Bronchial epithelial cell (primary cell): ENCODE measurements at regions not wholly inside any gene's neighbourhood (a gene's known extent, or its start where the extent isn't known, plus 50 kb on each side); places are given as distances from the start of the nearest gene placed in this dataset.
"Not testable (repeated sequence)": the region's sequence is repeated elsewhere in the genome, so short reads cannot be mapped to it uniquely, and the experiment has no call there.

Experiments
- DNase-seq: peaks from one replicate; pipeline ENCODE4 v3.0.0-alpha.2; 2010; ENCODE audit warnings: low read depth
- FAIRE-seq: peaks from 2 replicates; lab custom pipeline; 2011; peaks lifted over from hg19 to GRCh38; lab: Jason Lieb, UNC
- H3K27me3 ChIP-seq: 2 replicates; pipeline ENCODE4 v1.5.1; 2011; ENCODE audit warnings: low read length; ENCODE audit not compliant: control insufficient read depth, insufficient read depth
- H3K36me3 ChIP-seq: 2 replicates; pipeline ENCODE4 v1.5.1; 2011; ENCODE audit warnings: low read length; ENCODE audit not compliant: control insufficient read depth, insufficient read depth
- H3K4me3 ChIP-seq: 2 replicates; pipeline ENCODE4 v1.5.1; 2011; ENCODE audit warnings: mild to moderate bottlenecking, low read depth, low read length, control low read depth
- TF ChIP-seq, protein P1 (sequence below): IDR thresholded peaks from 2 replicates; pipeline ENCODE4 v1.5.1; 2011; ENCODE audit warnings: mild to moderate bottlenecking, moderate library complexity, low read length, control low read depth, inconsistent platforms; ENCODE audit not compliant: insufficient read depth, severe bottlenecking

- DNase-seq (no peak), FAIRE-seq (no peak)
- H3K4me3 ChIP-seq: no peak overlapping the region
- no peaks in the 10 kb centered on the region for H3K27me3 ChIP-seq
- TF ChIP-seq, protein P1, sequence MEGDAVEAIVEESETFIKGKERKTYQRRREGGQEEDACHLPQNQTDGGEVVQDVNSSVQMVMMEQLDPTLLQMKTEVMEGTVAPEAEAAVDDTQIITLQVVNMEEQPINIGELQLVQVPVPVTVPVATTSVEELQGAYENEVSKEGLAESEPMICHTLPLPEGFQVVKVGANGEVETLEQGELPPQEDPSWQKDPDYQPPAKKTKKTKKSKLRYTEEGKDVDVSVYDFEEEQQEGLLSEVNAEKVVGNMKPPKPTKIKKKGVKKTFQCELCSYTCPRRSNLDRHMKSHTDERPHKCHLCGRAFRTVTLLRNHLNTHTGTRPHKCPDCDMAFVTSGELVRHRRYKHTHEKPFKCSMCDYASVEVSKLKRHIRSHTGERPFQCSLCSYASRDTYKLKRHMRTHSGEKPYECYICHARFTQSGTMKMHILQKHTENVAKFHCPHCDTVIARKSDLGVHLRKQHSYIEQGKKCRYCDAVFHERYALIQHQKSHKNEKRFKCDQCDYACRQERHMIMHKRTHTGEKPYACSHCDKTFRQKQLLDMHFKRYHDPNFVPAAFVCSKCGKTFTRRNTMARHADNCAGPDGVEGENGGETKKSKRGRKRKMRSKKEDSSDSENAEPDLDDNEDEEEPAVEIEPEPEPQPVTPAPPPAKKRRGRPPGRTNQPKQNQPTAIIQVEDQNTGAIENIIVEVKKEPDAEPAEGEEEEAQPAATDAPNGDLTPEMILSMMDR: no peak
- no peaks in the 10 kb centered on the region for H3K36me3 ChIP-seq
Measured at GRCh38 chr2:15823459-15824396, 116.6 kb upstream of the MYCN start.

DNA sequence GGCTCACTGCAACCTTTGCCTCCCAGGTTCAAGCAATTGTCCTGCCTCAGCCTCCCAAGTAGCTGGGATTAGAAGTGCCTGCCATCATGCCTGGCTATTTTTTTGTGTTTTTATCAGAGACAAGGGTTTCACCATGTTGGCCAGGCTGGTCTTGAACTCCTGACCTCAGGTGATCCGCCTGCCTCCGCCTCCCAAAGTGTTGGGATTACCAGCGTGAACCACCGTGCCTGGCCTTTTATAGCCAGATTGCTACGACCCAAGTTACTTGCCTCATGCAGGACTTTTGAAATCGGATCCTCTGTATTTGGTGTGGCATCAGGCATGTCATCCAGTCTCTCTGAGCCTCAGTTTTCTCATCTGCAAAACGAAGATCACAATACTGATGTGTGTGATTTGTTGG, 115.9 kb upstream of the MYCN start:
- H3K36me3 ChIP-seq, H3K27me3 ChIP-seq, DNase-seq, FAIRE-seq, H3K4me3 ChIP-seq: not testable (repeated sequence)

- H3K36me3 ChIP-seq: no peaks in the 10 kb centered on the region
- DNase-seq: no peak
- TF ChIP-seq, protein P1: no peak
- H3K27me3 ChIP-seq: no peaks in the 10 kb centered on the region
- FAIRE-seq: peak; percentile 68
- no peak overlapping the region for H3K4me3 ChIP-seq
Measured at GRCh38 chr2:15825276-15825980, 114.9 kb upstream of the MYCN start.

- no peaks in the 10 kb centered on the region for H3K36me3 ChIP-seq
- H3K27me3 ChIP-seq: no peaks in the 10 kb centered on the region
- TF ChIP-seq, protein P1: no peak
- H3K4me3 ChIP-seq: no peak overlapping the region
- no peak for FAIRE-seq
- peak; percentile 11 for DNase-seq
Measured at GRCh38 chr2:15826273-15826717, 114.1 kb upstream of the MYCN start.

DNA sequence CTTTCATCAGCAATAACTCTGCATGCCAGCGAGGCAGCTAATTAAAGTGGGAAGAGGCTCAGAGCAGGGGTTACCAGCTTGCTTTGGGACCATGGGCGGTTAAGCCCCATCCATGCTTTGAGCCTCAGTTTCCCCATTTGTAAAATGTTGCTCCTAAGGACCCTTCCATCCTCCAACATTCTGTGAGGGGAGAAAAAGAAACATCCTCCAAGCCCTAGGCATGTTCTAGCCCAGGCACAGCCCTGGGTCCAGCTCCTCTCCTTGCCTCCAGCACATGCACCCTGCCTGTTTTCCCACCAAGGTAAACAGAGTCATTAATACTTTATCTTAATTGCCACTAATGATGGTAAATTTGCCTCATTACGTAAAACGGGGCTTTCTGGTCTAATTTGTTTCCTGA, 113.3 kb upstream of the MYCN start:
- H3K36me3 ChIP-seq: no peaks in the 10 kb centered on the region
- FAIRE-seq (no peak), DNase-seq (no peak)
- no peaks in the 10 kb centered on the region for H3K27me3 ChIP-seq
- TF ChIP-seq, protein P1: no peak
- no peak overlapping the region for H3K4me3 ChIP-seq

- DNase-seq (no peak), FAIRE-seq (no peak)
- H3K27me3 ChIP-seq: no peaks in the 10 kb centered on the region
- TF ChIP-seq, protein P1: no peak
- H3K4me3 ChIP-seq: no peak overlapping the region
- H3K36me3 ChIP-seq: no peaks in the 10 kb centered on the region
Measured at GRCh38 chr2:15828576-15828975, 111.8 kb upstream of the MYCN start.
